Tibial artery (tissue), 4 donors: ENCODE measurements at regions not wholly inside any gene's neighbourhood (a gene's known extent, or its start where the extent isn't known, plus 50 kb on each side); places are given as distances from the start of the nearest gene placed in this dataset.

ENCODE experiments used
- DNase-seq, 2 donors: peaks; one replicate each; pipeline ENCODE4 v3.0.0-alpha.2; 2019
- H3K27ac ChIP-seq, 2 donors: fragments of 200-600 bp; sonication (generic) in 1 of 2; 1 replicate in 1 of 2; 2 replicates in 1 of 2; pipeline ENCODE4 v1.5.1; 2018 to 2019; ENCODE audit warnings: mild to moderate bottlenecking in 1 of 2
- H3K27me3 ChIP-seq, 2 donors: fragments of 200-600 bp; sonication (generic) in 1 of 2; one replicate each; pipeline versions ENCODE4 v1.5.1 to v1.6.0; 2016 to 2019
- H3K36me3 ChIP-seq, 3 donors: fragments of 200-600 bp; sonication (generic) in 2 of 3; one replicate each; pipeline ENCODE4 v1.5.1; 2016 to 2019; ENCODE audit warnings: mild to moderate bottlenecking in 2 of 3
- H3K4me1 ChIP-seq, 4 donors: fragments of 200-600 bp; sonication (generic) in 2 of 4; 1 replicate in 3 of 4; 2 replicates in 1 of 4; pipeline ENCODE4 v1.5.1; 2016 to 2019
- H3K4me3 ChIP-seq, 2 donors: fragments of 200-600 bp; sonication (generic) in 1 of 2; 1 replicate in 1 of 2; 2 replicates in 1 of 2; pipeline ENCODE4 v1.5.1; 2018 to 2019; ENCODE audit warnings: mild to moderate bottlenecking in 2 of 2
- H3K9me3 ChIP-seq, 3 donors: fragments of 200-600 bp; sonication (generic) in 1 of 3; one replicate each; pipeline ENCODE4 v1.5.1; 2016 to 2019
- intact Hi-C: fragments of 100-400 bp; cut with DNase I; formaldehyde crosslinking; loops from one replicate; pipeline ENCODE4 v1.15.0; 2023; ENCODE audit warnings: low total_unique reads
- TF ChIP-seq, protein P1 (sequence below), 2 experiments: fragments of 200-600 bp in 1 of 2; fragments of 450-650 bp in 1 of 2; IDR thresholded peaks; one replicate each; pipeline ENCODE4 v1.5.1; 2017 to 2019; ENCODE audit warnings: antibody characterized with exemption in 2 of 2, mild to moderate bottlenecking in 1 of 2, moderate library complexity in 1 of 2

DNA sequence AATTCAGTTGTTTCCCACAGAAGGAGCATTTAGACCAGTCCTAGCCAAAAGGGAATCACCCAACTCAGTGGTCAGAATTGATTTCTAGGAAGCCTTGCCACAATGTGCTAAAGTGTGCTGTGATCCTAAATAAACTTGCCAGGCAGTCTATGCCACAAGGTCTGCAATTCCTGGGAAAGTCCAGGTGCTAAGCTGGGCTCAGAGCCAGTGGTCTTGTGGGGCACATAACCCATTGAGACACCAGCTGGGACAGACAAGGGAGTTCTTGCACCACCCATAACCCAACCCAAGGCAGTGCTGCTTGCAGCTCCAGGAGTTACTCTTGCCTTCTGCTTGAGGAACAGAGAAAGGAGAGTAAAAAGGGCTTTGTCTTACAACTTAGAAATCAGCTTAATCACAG is 489.5 kb upstream of the SPRY2 start:
- intact Hi-C loops: no loop called here
- no peak overlapping the region for H3K4me3 ChIP-seq

DNA sequence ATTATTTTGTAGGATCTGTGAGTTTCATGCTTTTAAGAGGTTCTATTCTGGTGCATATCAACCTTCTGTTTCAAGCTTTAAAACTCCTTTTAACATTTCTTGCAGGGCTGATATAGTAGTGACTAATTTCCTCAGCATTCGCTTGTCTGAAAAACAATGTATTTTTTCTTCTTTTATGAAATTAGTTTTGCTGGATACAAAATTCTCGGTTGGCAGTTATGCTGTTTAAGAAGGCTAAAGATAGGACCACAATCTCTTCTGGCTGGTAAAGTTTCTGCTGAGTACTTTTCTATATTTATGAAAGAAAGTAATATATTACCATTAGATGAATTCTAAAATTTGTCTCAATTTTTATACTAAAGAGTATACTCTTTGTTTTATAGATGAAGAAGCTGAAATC is 487.8 kb upstream of the SPRY2 start:
- Histone ChIP-seq H3K27me3 (no peaks in the 10 kb centered on the region), H3K9me3 (peaks cover 0 to 23% (median 7%) of the 10 kb centered on the region in 3 donors), H3K4me1 (no peaks in the 10 kb centered on the region), H3K27ac (no peak overlapping the region), H3K4me3 (no peak overlapping the region), H3K36me3 (no peaks in the 10 kb centered on the region)
- intact Hi-C loops: no loop called here
- no peak for DNase-seq
- TF ChIP-seq, protein P1, sequence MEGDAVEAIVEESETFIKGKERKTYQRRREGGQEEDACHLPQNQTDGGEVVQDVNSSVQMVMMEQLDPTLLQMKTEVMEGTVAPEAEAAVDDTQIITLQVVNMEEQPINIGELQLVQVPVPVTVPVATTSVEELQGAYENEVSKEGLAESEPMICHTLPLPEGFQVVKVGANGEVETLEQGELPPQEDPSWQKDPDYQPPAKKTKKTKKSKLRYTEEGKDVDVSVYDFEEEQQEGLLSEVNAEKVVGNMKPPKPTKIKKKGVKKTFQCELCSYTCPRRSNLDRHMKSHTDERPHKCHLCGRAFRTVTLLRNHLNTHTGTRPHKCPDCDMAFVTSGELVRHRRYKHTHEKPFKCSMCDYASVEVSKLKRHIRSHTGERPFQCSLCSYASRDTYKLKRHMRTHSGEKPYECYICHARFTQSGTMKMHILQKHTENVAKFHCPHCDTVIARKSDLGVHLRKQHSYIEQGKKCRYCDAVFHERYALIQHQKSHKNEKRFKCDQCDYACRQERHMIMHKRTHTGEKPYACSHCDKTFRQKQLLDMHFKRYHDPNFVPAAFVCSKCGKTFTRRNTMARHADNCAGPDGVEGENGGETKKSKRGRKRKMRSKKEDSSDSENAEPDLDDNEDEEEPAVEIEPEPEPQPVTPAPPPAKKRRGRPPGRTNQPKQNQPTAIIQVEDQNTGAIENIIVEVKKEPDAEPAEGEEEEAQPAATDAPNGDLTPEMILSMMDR (IDR thresholded peaks at IDR 0.05): no peak

More for the DNA sequence above, 489.5 kb upstream of the SPRY2 start:
- TF ChIP-seq, protein P1 (IDR thresholded peaks at IDR 0.05): no peak
- Histone ChIP-seq H3K4me1 (no peaks in the 10 kb centered on the region), H3K9me3 (peaks cover 0 to 34% (median 22%) of the 10 kb centered on the region in 3 donors), H3K27ac (no peak overlapping the region), H3K27me3 (no peaks in the 10 kb centered on the region), H3K36me3 (no peaks in the 10 kb centered on the region)
- DNase-seq: no peak

DNA sequence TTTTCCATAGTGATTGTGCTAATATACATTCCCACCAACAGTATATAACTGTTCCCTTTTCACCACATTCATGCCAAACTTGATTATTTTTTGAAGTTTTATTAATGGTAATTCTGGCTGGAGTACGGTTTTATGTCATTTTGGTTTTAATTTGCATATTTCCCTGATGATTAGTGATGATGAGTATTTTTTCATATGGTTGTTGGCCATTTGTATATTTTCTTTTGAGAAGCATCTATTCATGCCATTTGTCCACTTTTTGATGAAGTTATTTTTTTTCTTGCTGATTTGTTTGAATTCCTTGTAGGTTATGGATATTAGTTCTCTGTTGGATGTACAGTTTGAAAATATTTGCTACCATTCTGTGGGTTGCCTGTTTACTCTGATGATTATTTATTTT is 484.4 kb upstream of the SPRY2 start:
- Histone ChIP-seq H3K27ac (no peak overlapping the region), H3K27me3 (no peaks in the 10 kb centered on the region), H3K4me3 (no peak overlapping the region), H3K36me3 (no peaks in the 10 kb centered on the region), H3K9me3 (peaks cover 0 to 16% (median 0%) of the 10 kb centered on the region in 3 donors), H3K4me1 (no peaks in the 10 kb centered on the region)
- DNase-seq: no peak
- TF ChIP-seq, protein P1 (IDR thresholded peaks at IDR 0.05): no peak
- intact Hi-C loops: no loop called here

DNA sequence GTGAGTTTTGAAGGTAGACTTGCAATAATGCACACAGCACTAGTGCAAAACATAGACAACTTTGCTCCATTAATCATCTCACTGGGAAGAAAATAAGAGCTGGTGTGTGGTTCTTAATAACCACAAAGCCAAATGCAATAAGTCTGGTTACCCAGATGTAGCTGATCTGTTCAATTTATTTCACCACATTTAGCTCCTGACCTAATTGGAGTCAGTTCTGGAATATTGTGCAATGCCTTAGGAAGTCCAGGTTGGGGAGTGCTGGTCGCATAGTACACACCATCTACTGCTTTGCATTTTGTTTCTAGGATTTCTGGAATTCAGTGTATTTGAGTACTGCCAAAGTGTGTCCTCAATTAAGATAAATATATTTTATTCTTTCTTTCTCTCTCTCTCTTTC is 483.3 kb upstream of the SPRY2 start:
- H3K36me3 ChIP-seq: no peaks in the 10 kb centered on the region
- intact Hi-C loops: no loop called here
- no peaks in the 10 kb centered on the region for H3K4me1 ChIP-seq
- H3K4me3 ChIP-seq: no peak overlapping the region
- TF ChIP-seq, protein P1 (IDR thresholded peaks at IDR 0.05): no peak
- peaks cover 0 to 12% (median 0%) of the 10 kb centered on the region in 3 donors for H3K9me3 ChIP-seq
- no peak for DNase-seq
- no peak overlapping the region for H3K27ac ChIP-seq
- no peaks in the 10 kb centered on the region for H3K27me3 ChIP-seq

DNA sequence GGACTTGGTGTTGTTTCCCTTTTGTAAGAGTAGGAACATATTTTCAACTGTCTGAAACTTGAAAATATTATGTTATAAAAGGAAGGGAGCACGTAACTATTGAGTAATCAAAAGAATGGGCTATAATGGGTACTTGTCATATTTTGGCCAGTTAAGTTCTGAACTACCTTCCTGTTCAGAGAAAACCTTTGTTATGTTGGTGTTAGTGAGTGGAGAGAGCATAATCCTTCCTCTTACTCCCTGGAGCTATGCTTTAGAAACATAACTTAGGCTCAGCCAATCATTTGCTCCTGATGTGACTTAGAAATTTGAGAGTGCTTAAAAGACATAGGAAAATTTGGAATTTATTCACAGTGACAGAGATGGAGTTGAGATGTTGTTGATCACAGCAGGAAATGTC is 482.5 kb upstream of the SPRY2 start:
- no peaks in the 10 kb centered on the region for H3K4me1 ChIP-seq
- TF ChIP-seq, protein P1 (IDR thresholded peaks at IDR 0.05): no peak
- peaks cover 0 to 4% (median 0%) of the 10 kb centered on the region in 3 donors for H3K9me3 ChIP-seq
- H3K4me3 ChIP-seq: no peak overlapping the region
- intact Hi-C loops: no loop called here
- no peaks in the 10 kb centered on the region for H3K27me3 ChIP-seq
- no peak for DNase-seq
- H3K27ac ChIP-seq: no peak overlapping the region
- H3K36me3 ChIP-seq: no peaks in the 10 kb centered on the region

DNA sequence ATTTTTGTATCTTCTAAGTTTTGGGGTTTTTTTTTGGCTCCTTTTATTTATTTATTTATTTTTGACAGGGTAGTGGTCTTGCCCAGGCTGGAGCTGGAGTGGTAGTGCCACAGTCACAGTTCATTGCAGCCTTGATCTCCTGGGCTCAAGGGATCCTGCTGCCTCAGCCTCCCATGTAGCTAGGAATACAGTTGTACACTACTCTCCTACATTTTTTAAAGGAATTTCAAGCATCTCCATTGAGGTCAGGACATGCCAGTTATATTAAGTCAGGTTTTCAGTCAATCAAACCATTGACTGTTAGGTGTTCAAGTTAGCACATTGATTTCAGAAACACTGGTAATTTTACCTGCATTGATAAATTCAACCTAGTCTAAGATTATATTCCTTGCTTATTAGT is 480.5 kb upstream of the SPRY2 start:
- Histone ChIP-seq H3K9me3 (no peaks in the 10 kb centered on the region), H3K36me3 (no peaks in the 10 kb centered on the region), H3K27me3 (no peaks in the 10 kb centered on the region), H3K4me1 (no peaks in the 10 kb centered on the region), H3K4me3 (no peak overlapping the region), H3K27ac (no peak overlapping the region)
- intact Hi-C loops: no loop called here
- no peak for DNase-seq
- TF ChIP-seq, protein P1 (IDR thresholded peaks at IDR 0.05): no peak
